HCT116 (cell line): ENCODE measurements at regions not wholly inside any gene's neighbourhood (a gene's known extent, or its start where the extent isn't known, plus 50 kb on each side); places are given as distances from the start of the nearest gene placed in this dataset.

Experiments used
- JUND ChIP-seq: IDR thresholded peaks from 2 replicates; pipeline ENCODE4 v1.6.1; 2012
- POLR2A ChIP-seq: IDR thresholded peaks from 2 replicates; pipeline ENCODE4 v1.7.0; 2011; ENCODE audit warnings: borderline replicate concordance; ENCODE audit not compliant: insufficient read depth, insufficient read length; ENCODE audit errors: extremely low read depth
- TF ChIP-seq, protein P1 (sequence below), 3 experiments: fragments of 200-600 bp in 1 of 3; sonication (generic) in 1 of 3; IDR thresholded peaks in 2 of 3; conservative IDR thresholded peaks in 1 of 3; 2 replicates each; pipeline ENCODE4 v1.5.1; 2012 to 2017; ENCODE audit warnings: low read depth in 2 of 3, low read length in 2 of 3, antibody characterized with exemption in 1 of 3, borderline replicate concordance in 1 of 3, control low read depth in 1 of 3, mild to moderate bottlenecking in 1 of 3, mixed read lengths in 1 of 3, mixed run types in 1 of 3, moderate library complexity in 1 of 3; ENCODE audit not compliant: insufficient read depth in 1 of 3

DNA sequence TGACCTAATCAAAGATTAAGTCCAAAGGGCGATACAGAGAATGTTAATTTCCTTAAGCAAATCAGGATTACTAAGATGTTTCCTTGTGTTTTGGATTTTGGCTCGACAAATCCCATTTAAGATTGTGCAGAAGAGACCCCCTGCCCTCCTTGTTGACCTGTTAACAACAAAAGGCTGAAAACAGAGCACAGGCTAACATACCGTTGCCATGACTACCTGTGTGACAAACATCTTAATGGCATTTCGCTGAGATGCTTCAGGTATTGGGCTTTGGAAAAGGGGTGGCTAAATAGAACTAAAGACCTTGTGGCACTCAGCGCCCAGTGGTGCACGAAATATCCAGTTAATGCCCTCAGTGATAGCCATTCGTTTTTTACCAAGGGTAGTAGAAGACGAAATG lies 1532.3 kb upstream of the TMEM132C start:
- TF ChIP-seq, protein P1, sequence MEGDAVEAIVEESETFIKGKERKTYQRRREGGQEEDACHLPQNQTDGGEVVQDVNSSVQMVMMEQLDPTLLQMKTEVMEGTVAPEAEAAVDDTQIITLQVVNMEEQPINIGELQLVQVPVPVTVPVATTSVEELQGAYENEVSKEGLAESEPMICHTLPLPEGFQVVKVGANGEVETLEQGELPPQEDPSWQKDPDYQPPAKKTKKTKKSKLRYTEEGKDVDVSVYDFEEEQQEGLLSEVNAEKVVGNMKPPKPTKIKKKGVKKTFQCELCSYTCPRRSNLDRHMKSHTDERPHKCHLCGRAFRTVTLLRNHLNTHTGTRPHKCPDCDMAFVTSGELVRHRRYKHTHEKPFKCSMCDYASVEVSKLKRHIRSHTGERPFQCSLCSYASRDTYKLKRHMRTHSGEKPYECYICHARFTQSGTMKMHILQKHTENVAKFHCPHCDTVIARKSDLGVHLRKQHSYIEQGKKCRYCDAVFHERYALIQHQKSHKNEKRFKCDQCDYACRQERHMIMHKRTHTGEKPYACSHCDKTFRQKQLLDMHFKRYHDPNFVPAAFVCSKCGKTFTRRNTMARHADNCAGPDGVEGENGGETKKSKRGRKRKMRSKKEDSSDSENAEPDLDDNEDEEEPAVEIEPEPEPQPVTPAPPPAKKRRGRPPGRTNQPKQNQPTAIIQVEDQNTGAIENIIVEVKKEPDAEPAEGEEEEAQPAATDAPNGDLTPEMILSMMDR (IDR thresholded peaks at IDR 0.05 in 2 of 3, conservative IDR thresholded peaks at IDR 0.05 in 1 of 3; ENCODE audit: borderline replicate concordance in 1 of 3, insufficient read depth in 1 of 3, low read depth in 2 of 3, low read length in 2 of 3): no peak
- TF ChIP-seq POLR2A: no peak
- TF ChIP-seq JUND: no peak
